ENCODE measurements at regions not wholly inside any gene's neighbourhood (a gene's known extent, or its start where the extent isn't known, plus 50 kb on each side); places are given as distances from the start of the nearest gene placed in this dataset.

GRCh38 chr13:99436686-99437416 is 64.4 kb upstream of the TM9SF2 start:
- no CpG with 5 or more reads among the region's 27 CpGs for WGBS (ENCODE audit: insufficient coverage, low lambda C conversion rate)
- DNase-seq: peak; percentile 91 to 93
- no peaks in the 10 kb centered on the region for H3K36me3 ChIP-seq (ENCODE audit: control insufficient read depth, insufficient read depth, low read length)
- peaks cover 9% of the 10 kb centered on the region for H3K4me1 ChIP-seq (ENCODE audit: control insufficient read depth, insufficient read depth, low read length)
- no peaks in the 10 kb centered on the region for H3K9me3 ChIP-seq (ENCODE audit: control insufficient read depth, low read depth, low read length)
- H3K4me3 ChIP-seq (ENCODE audit: low read length): no peak overlapping the region
- peaks cover 13% of the 10 kb centered on the region for H3K27me3 ChIP-seq (ENCODE audit: control insufficient read depth, insufficient read depth, low read length)
- peak overlapping the region; percentile 21 for H3K27ac ChIP-seq (ENCODE audit: low read length)

- H3K36me3 ChIP-seq (ENCODE audit: control insufficient read depth, insufficient read depth, low read length): no peaks in the 10 kb centered on the region
Measured at GRCh38 chr13:99439048-99439447, 62.2 kb upstream of the TM9SF2 start.

DNA sequence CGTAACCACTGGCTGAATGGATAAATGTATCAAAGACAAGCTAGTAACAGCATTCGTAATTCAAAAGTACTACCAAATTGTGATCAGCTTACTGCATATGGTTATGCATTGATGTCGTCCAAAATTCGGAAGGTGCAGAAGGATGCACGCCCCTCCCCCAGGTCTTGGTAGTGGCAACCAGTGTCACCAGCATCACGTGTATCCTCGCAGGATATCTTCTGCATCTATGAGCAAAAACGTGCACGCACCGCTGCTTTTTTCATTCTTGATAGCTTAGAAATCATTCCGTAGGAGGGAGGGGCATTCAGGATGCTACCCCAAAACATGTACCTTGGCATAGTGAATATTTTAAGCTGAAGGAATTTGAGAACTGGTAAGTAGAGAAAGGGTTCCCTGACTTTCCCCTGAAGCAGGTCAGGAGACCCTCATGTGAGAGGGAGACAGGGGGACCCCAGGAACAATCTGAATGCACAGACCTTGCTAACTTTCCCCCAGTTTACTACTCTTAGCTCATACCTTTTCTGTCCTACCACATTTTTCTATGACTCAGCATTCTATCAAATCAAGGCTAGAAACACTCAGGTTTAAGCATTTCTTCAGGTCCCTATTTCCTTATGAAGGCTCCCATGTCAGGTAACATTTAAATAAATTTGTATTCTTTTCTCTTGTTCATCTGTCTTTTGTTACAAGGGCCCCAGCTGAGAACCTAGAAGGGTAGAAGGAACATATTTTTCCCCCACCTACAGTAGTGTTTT is 61.2 kb upstream of the TM9SF2 start:
- DNase-seq: no peak
- H3K27me3 ChIP-seq (ENCODE audit: control insufficient read depth, insufficient read depth, low read length): peaks cover 13% of the 10 kb centered on the region
- H3K4me3 ChIP-seq (ENCODE audit: low read length): no peak overlapping the region
- H3K9me3 ChIP-seq (ENCODE audit: control insufficient read depth, low read depth, low read length): no peaks in the 10 kb centered on the region
- H3K27ac ChIP-seq (ENCODE audit: low read length): no peak overlapping the region
- WGBS (ENCODE audit: insufficient coverage, low lambda C conversion rate): no CpG with 5 or more reads among the region's 11 CpGs
- no peaks in the 10 kb centered on the region for H3K36me3 ChIP-seq (ENCODE audit: control insufficient read depth, insufficient read depth, low read length)
- peaks cover 9% of the 10 kb centered on the region for H3K4me1 ChIP-seq (ENCODE audit: control insufficient read depth, insufficient read depth, low read length)

More at GRCh38 chr13:99439048-99439447, 62.2 kb upstream of the TM9SF2 start:
- Histone ChIP-seq H3K27me3 (ENCODE audit: control insufficient read depth, insufficient read depth, low read length) (peaks cover 13% of the 10 kb centered on the region), H3K4me3 (ENCODE audit: low read length) (no peak overlapping the region), H3K9me3 (ENCODE audit: control insufficient read depth, low read depth, low read length) (no peaks in the 10 kb centered on the region), H3K4me1 (ENCODE audit: control insufficient read depth, insufficient read depth, low read length) (peaks cover 9% of the 10 kb centered on the region), H3K27ac (ENCODE audit: low read length) (no peak overlapping the region)
- WGBS (ENCODE audit: insufficient coverage, low lambda C conversion rate): no CpG with 5 or more reads among the region's 7 CpGs
- DNase-seq: no peak

DNA sequence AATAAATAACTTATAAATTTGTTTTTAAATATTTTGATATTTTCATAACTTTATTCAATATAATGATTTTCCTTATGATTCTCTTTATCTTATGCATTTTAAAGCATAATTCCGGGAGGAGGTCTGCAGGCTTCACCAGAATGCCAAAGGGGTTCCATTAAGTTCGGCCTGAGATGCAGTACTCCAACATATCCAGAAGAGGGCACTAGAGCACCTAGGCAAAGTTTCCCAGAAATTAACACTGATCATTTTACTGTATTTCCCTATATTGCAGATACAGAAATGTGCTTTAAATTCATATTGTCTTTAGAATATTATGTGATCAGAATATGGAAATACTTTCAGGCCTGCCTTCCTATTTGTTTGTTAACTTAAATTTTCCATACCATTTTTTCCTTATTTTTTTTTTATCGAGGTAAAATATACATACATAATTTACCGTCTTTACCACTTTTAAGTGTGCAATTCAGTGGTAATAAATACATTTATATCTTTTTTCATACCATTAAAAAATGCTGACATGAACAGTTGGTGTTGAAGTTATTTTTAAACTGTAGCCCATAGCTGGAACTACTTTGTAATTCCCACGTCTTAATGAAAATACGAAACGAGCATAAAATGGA is 58.9 kb upstream of the TM9SF2 start:
- H3K27me3 ChIP-seq (ENCODE audit: control insufficient read depth, insufficient read depth, low read length): peaks cover 13% of the 10 kb centered on the region
- peaks cover under 1% of the 10 kb centered on the region for H3K4me1 ChIP-seq (ENCODE audit: control insufficient read depth, insufficient read depth, low read length)
- H3K36me3 ChIP-seq (ENCODE audit: control insufficient read depth, insufficient read depth, low read length): no peaks in the 10 kb centered on the region
- 85% methylated on average over 6 of the region's 7 CpGs for WGBS (ENCODE audit: insufficient coverage, low lambda C conversion rate)
- H3K27ac ChIP-seq (ENCODE audit: low read length): no peak overlapping the region
- DNase-seq: no peak
- H3K4me3 ChIP-seq (ENCODE audit: low read length): no peak overlapping the region
- no peaks in the 10 kb centered on the region for H3K9me3 ChIP-seq (ENCODE audit: control insufficient read depth, low read depth, low read length)

GRCh38 chr13:99446242-99446641 is 55.0 kb upstream of the TM9SF2 start:
- H3K9me3 ChIP-seq (ENCODE audit: control insufficient read depth, low read depth, low read length): no peaks in the 10 kb centered on the region
- no peaks in the 10 kb centered on the region for H3K4me1 ChIP-seq (ENCODE audit: control insufficient read depth, insufficient read depth, low read length)
- no peaks in the 10 kb centered on the region for H3K27me3 ChIP-seq (ENCODE audit: control insufficient read depth, insufficient read depth, low read length)
- DNase-seq: no peak
- H3K27ac ChIP-seq (ENCODE audit: low read length): no peak overlapping the region
- WGBS (ENCODE audit: insufficient coverage, low lambda C conversion rate): 56% methylated on average over 3 of the region's 9 CpGs
- H3K4me3 ChIP-seq (ENCODE audit: low read length): no peak overlapping the region
- no peaks in the 10 kb centered on the region for H3K36me3 ChIP-seq (ENCODE audit: control insufficient read depth, insufficient read depth, low read length)

DNA sequence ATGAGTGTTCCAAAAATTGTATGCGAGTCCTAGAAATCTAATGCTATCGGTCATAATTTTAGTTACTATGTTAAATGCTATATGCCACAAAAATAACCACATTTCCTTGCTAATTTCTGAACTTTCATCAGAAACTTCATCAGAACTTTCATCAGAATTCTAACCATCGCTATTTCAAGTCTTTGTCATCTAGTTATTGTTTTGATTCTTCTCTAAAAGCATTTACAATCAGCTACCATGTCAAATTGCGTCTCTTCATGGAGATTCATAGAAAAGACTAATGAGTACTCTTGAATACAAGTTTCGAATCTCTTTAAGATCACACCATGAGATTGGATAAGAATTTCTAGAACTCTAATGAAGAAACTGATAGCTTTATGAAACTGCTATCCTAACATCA is 52.7 kb upstream of the TM9SF2 start:
- Histone ChIP-seq H3K4me3 (ENCODE audit: low read length) (no peak overlapping the region), H3K4me1 (ENCODE audit: control insufficient read depth, insufficient read depth, low read length) (peaks cover 5% of the 10 kb centered on the region), H3K36me3 (ENCODE audit: control insufficient read depth, insufficient read depth, low read length) (no peaks in the 10 kb centered on the region), H3K27me3 (ENCODE audit: control insufficient read depth, insufficient read depth, low read length) (no peaks in the 10 kb centered on the region), H3K9me3 (ENCODE audit: control insufficient read depth, low read depth, low read length) (no peaks in the 10 kb centered on the region), H3K27ac (ENCODE audit: low read length) (no peak overlapping the region)
- DNase-seq: no peak
- 95% methylated on average over 3 of the region's 5 CpGs for WGBS (ENCODE audit: insufficient coverage, low lambda C conversion rate)

DNA sequence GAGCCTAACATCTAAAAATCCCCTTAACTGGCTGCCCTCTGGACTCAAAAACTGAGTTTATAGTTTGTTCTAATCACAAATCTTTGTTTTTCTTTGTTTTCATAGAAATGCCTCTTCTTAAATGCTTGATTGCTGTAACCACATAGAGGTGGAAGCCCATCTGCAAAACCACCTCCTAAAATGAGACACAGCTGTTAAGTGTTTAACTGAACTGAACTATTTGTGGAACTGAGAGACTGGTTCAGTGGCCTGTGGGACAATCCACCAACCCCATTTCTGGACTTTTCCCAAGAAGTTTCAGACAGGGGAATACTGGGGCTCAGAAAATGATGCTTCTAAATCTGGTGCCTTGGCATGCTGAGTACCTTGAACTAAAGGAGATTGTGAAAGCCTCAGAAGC is 50.9 kb upstream of the TM9SF2 start:
- DNase-seq: no peak
- Histone ChIP-seq H3K36me3 (ENCODE audit: control insufficient read depth, insufficient read depth, low read length) (no peaks in the 10 kb centered on the region), H3K4me3 (ENCODE audit: low read length) (no peak overlapping the region), H3K9me3 (ENCODE audit: control insufficient read depth, low read depth, low read length) (no peaks in the 10 kb centered on the region), H3K27me3 (ENCODE audit: control insufficient read depth, insufficient read depth, low read length) (no peaks in the 10 kb centered on the region), H3K4me1 (ENCODE audit: control insufficient read depth, insufficient read depth, low read length) (peaks cover 5% of the 10 kb centered on the region), H3K27ac (ENCODE audit: low read length) (no peak overlapping the region)

Measured in large intestine (tissue), 3 donors.